GM10266 (cell line): ENCODE measurements at regions not wholly inside any gene's neighbourhood (a gene's known extent, or its start where the extent isn't known, plus 50 kb on each side); places are given as distances from the start of the nearest gene placed in this dataset.

Experiments
- DNase-seq: peaks from one replicate; pipeline ENCODE4 v3.0.0; 2012; ENCODE audit errors: extremely low spot score
- CTCF ChIP-seq: IDR thresholded peaks from 2 replicates; pipeline ENCODE4 v1.5.1; 2012; ENCODE audit warnings: mild to moderate bottlenecking, low read depth; ENCODE audit not compliant: control insufficient read depth, insufficient read depth; ENCODE audit errors: missing control alignments

- DNase-seq, result no peak
- no peak for TF ChIP-seq CTCF
Observed at GRCh38 chr12:59938190-59938962, 342.5 kb downstream of the SLC16A7 start.

GRCh38 chr12:59940631-59941342 lies 345.0 kb downstream of the SLC16A7 start:
- DNase-seq, result no peak
- no peak for TF ChIP-seq CTCF

DNA sequence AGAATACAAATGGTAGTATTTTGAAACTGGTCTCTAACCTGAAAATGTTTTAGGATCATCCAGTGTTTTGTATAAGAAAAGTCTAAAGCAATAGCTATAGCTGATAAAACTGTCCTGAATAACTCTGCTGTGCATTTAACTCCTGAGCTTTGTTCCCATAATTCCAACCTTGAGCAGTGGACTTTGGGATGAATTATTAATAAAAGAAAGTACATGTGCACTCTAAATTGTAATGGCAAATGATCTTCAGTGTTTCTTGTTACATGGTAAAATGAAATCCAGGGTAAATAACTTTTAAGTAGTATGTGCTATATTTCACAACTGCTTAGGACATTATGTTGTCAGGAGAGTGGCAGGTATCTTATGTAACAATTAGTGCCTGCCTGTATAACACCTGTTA lies 345.6 kb downstream of the SLC16A7 start:
- TF ChIP-seq CTCF, result no peak
- no peak for DNase-seq

- no peak for DNase-seq
- TF ChIP-seq CTCF, result no peak
Observed at GRCh38 chr12:59944177-59944576, 348.3 kb downstream of the SLC16A7 start.

DNA sequence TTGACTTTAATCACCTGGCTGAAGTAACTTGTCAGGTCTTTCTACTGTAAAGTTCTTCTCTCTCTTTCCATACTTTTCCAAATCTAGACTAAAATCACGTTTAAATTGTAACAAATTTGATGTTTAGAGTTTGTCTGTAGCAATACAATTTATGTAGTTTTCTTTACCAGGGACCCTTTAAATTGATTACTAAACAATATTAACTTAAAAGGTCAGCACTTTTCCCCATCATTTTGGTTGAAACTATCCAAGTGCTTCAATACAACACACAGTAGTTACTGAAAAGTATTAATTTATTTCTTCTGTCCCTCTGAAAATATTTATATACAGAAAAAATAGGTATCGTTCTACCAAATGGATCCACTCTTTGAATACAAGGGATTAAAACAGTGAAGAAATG lies 350.8 kb downstream of the SLC16A7 start:
- TF ChIP-seq CTCF, result no peak
- no peak for DNase-seq

DNA sequence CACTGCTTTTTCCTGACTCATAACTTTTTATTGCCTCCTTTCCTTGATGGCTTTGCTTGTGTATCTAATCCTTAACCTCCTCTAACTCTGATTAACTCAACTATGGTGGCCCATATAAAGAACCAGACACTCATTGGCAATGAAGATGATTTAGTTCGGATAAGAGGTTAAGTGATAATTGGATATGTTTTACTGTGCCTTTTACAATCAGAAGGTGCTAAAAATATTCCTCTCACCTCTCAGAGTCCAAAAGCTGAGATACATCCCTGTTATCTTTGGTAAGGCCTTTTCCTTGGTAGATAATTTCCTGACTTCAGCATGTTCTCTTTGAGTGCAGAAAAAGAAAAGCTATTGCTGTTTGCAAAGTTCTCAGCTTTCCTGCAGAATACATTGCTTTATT lies 367.7 kb downstream of the SLC16A7 start:
- no peak for TF ChIP-seq CTCF

GRCh38 chr12:59972905-59973304 lies 377.1 kb downstream of the SLC16A7 start:
- no peak for TF ChIP-seq CTCF
- DNase-seq, result no peak

More for the DNA sequence above, 367.7 kb downstream of the SLC16A7 start:
- no peak for DNase-seq
